Muscle layer of duodenum (tissue), 2 donors: ENCODE measurements at regions not wholly inside any gene's neighbourhood (a gene's known extent, or its start where the extent isn't known, plus 50 kb on each side); places are given as distances from the start of the nearest gene placed in this dataset.

Experiments used
- H3K27ac ChIP-seq: one replicate; pipeline ENCODE4 v1.7.0; 2013; ENCODE audit warnings: mild to moderate bottlenecking, low read length
- H3K27me3 ChIP-seq: one replicate; pipeline ENCODE4 v1.7.0; 2013; ENCODE audit warnings: low read depth, mild to moderate bottlenecking, control low read depth, low read length
- H3K36me3 ChIP-seq, 2 donors: one replicate each; pipeline ENCODE4 v1.7.0; 2013; ENCODE audit warnings: low read length in 2 of 2, control low read depth in 1 of 2, mild to moderate bottlenecking in 1 of 2; ENCODE audit not compliant: insufficient read depth in 2 of 2, control insufficient read depth in 1 of 2
- H3K4me1 ChIP-seq, 2 donors: one replicate each; pipeline ENCODE4 v1.7.0; 2013; ENCODE audit warnings: low read length in 2 of 2, mild to moderate bottlenecking in 2 of 2, control low read depth in 1 of 2, moderate library complexity in 1 of 2; ENCODE audit not compliant: insufficient read depth in 2 of 2, control insufficient read depth in 1 of 2
- H3K4me3 ChIP-seq, 2 donors: one replicate each; pipeline ENCODE4 v1.7.0; 2013; ENCODE audit warnings: low read length in 2 of 2, low read depth in 1 of 2, mild to moderate bottlenecking in 1 of 2
- H3K9me3 ChIP-seq, 2 donors: one replicate each; pipeline ENCODE4 v1.7.0; 2013; ENCODE audit warnings: low read length in 2 of 2, control low read depth in 1 of 2, mild to moderate bottlenecking in 1 of 2; ENCODE audit not compliant: control insufficient read depth in 1 of 2
- donor health status: healthy.

DNA sequence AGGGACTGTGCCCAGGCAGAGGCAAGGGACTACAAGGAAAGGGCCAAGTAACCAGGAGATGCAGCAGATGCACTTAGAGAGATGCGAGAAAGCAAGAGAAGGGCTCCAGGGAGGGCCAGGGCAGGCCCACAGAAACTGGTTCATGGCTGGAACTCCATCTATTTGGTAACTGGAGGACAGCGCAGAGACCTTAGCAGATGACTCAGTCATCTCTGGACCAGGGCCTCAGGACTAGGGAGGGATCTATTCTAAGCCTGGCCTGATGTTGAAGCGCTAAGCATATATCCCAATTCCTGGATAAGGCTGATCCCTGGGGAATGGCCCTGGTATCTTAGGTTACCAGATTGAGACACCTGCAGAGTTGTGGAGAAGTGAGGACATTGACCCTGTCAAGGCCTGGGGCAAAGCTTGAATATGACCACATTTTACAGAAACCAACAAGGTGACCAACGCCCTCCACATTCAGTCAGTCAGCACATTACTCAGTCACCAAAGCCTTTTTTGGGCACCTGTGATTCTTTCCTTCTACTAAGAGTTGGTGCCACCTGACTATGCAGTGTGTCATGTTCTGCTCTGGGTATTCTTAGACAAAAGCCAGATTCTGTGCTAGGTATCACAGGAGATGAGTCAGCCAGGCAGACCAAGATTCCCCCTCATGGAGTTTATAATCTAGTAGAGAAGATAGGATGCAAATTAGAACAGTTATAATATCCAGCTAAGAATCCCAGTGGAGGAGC lies 68.4 kb upstream of the SLCO3A1 start:
- Histone ChIP-seq H3K4me1 (no peaks in the 10 kb centered on the region), H3K27me3 (no peaks in the 10 kb centered on the region), H3K9me3 (no peaks in the 10 kb centered on the region), H3K36me3 (no peaks in the 10 kb centered on the region), H3K4me3 (no peak overlapping the region), H3K27ac (no peak overlapping the region)

DNA sequence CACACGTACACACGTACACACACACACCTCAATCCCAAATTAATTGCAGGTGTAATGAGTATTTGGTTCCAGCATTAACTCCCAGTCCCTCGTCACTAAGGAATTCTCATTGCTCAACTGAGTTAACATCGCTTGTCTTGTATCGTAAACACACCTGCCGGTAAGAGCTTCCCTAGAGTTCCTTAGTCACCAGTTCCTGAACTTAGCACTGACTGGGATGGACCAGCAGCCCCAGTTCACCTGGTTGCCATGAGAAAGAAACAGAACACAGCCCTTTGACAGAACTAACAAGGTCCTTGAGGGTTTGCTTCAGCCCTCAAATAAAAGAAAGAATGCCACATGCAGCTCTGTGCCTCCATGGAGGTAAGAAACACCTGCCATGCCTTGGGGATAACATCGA lies 66.3 kb upstream of the SLCO3A1 start:
- no peaks in the 10 kb centered on the region for H3K9me3 ChIP-seq
- H3K4me3 ChIP-seq: no peak overlapping the region
- H3K27me3 ChIP-seq: no peaks in the 10 kb centered on the region
- no peaks in the 10 kb centered on the region for H3K36me3 ChIP-seq
- H3K4me1 ChIP-seq: no peaks in the 10 kb centered on the region
- H3K27ac ChIP-seq: no peak overlapping the region

DNA sequence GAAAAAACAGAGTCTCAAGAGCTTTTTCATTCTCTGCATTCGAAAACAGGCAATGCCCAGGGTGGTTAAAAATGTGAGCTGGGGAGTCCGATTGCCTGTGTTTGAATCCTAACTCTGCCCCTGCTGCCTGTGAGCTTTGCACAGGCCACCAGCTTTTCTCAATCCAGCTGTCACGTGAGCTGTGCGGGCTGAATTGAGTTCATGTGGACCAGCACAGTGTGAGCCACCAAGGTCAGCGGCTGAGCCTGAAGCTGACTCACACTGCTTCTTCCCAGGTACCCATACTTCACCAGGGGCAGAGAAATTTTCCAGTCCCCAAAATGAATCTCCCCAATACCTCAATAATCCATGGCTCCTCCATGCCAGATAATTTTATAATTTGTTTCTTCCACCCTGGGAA lies 64.4 kb upstream of the SLCO3A1 start:
- H3K36me3 ChIP-seq: no peaks in the 10 kb centered on the region
- H3K9me3 ChIP-seq: no peaks in the 10 kb centered on the region
- H3K4me3 ChIP-seq: no peak overlapping the region
- no peak overlapping the region for H3K27ac ChIP-seq
- H3K27me3 ChIP-seq: no peaks in the 10 kb centered on the region
- H3K4me1 ChIP-seq: no peaks in the 10 kb centered on the region

DNA sequence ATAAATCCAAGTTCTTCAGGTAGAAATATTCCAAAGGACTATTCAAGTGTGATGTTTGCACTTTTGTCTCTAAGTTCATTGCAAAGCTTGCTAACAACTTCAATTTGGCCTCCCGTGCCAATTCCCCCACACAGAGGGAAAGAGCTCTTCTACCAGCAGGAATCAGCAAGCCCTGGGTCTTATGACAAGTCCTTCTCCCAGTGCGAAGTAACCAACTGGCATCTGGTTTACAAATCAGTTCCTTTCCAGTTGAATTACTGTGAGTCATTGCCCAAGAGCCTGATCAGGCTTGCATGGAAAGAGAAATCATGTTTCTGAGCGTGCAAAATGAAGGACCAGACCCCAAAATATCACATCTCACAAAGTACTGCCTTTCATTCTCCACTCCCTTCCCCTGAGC lies 62.7 kb upstream of the SLCO3A1 start:
- Histone ChIP-seq H3K4me3 (no peak overlapping the region), H3K27me3 (no peaks in the 10 kb centered on the region), H3K36me3 (no peaks in the 10 kb centered on the region), H3K9me3 (no peaks in the 10 kb centered on the region), H3K27ac (no peak overlapping the region), H3K4me1 (no peaks in the 10 kb centered on the region)

DNA sequence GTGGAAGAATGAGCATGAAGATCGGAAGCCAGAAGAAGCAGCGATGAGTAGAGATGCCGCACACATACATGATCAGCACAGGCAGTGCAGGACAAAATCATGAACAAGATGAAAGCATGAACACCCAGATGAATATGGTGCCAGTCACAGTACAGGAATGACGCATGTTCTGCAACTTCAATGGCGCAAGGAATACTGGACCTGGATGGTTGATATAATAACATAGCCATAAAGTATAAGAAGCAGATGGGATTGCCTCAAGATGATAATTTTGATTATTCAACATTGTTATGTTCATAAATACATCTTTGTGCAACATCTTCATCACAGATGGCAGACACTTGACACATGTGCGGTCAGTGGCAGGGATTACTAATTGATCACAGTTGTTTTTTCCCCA lies 59.7 kb upstream of the SLCO3A1 start:
- Histone ChIP-seq H3K4me3 (no peak overlapping the region), H3K27ac (no peak overlapping the region), H3K4me1 (no peaks in the 10 kb centered on the region), H3K27me3 (no peaks in the 10 kb centered on the region), H3K9me3 (no peaks in the 10 kb centered on the region), H3K36me3 (no peaks in the 10 kb centered on the region)

DNA sequence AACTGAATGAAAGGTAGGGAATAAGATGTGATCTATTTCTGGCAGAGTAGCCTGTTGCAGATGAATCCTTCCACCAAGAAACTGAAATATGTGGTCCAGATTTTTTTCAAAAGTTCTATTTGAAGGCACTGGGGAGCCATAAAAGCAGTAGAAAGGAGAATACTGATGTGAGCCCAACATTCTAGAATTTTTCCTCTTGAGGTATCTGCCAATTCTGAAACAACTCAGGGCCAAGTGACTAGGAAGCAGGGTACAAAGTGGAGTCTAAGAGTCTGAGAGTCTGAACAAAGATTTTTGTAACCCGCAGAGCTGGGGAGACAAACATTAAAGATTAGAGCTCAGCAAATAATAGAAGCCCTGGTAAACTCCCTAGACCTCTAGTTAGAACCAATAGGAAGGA lies 58.3 kb upstream of the SLCO3A1 start:
- H3K27ac ChIP-seq: no peak overlapping the region

DNA sequence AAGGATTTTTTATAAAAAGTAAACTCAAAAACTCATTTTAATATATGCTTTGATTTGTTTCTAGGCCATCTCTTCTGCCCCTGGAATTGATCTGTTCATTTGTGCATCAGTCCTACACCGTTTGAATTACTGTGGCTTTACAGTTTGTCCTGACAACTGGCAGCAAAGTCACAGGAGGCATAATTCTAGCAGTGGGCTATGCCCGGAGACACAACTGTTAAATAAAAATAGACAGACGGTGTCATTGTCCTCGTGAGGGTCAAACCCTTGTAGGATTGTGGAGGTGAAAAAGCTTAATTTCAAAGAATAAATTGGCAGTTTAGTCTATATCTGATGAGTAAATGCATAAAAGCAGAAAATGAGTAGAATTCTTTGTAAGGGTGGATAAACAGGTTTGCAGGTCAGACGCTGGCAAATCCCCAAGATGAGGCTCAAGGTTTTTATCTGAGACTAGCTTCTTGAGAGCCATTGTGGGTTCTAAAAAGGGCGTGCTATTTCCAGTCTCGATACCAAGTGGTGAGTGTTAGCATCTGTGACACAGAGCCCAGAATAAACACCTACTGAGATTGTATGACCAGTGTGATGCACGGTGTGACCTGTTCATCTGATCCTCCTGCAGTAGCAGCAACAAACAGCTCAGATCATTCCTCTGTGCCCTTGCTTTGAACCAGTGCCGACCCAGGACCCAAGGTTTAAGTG lies 51.5 kb upstream of the SLCO3A1 start:
- Histone ChIP-seq H3K27me3 (no peaks in the 10 kb centered on the region), H3K4me3 (no peak overlapping the region), H3K4me1 (no peaks in the 10 kb centered on the region), H3K27ac (no peak overlapping the region), H3K9me3 (no peaks in the 10 kb centered on the region), H3K36me3 (no peaks in the 10 kb centered on the region)

More for the DNA sequence above, 58.3 kb upstream of the SLCO3A1 start:
- H3K4me1 ChIP-seq: no peaks in the 10 kb centered on the region
- H3K36me3 ChIP-seq: no peaks in the 10 kb centered on the region
- no peaks in the 10 kb centered on the region for H3K9me3 ChIP-seq
- no peak overlapping the region for H3K4me3 ChIP-seq
- H3K27me3 ChIP-seq: no peaks in the 10 kb centered on the region

DNA sequence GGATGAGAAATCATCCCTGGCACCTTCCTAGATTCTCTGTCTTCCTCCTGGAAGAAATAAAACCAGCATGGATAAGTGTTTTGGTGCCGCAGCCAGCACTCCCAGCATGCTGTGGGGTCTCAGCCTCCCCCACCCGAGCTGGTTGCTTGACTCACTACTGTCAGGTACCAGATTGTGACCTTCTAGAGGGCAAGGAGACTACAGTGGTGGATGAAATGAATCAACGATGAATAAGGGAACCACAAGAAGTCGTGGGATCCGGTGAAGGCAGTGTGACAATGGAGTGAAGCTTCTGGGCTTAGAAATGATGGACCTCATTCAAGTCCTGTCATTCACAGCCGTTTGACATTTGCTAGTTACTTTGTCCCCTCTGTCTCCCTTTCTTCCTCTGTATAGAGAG lies 50.2 kb upstream of the SLCO3A1 start:
- no peaks in the 10 kb centered on the region for H3K9me3 ChIP-seq
- H3K4me3 ChIP-seq: no peak overlapping the region
- no peaks in the 10 kb centered on the region for H3K27me3 ChIP-seq
- H3K4me1 ChIP-seq: no peaks in the 10 kb centered on the region
- no peaks in the 10 kb centered on the region for H3K36me3 ChIP-seq
- H3K27ac ChIP-seq: no peak overlapping the region
